IMR-90 (cell line): ENCODE measurements at regions not wholly inside any gene's neighbourhood (a gene's known extent, or its start where the extent isn't known, plus 50 kb on each side); places are given as distances from the start of the nearest gene placed in this dataset.

Experiments used
- CTCF ChIP-seq: conservative IDR thresholded peaks from 2 replicates; pipeline ENCODE4 v1.5.1; 2012; ENCODE audit warnings: mild to moderate bottlenecking, low read depth, low read length, improper control_type of control experiment
- MAZ ChIP-seq: IDR thresholded peaks from 2 replicates; pipeline ENCODE4 v1.6.1; 2012; ENCODE audit warnings: low read depth, mild to moderate bottlenecking, low read length, improper control_type of control experiment, moderate library complexity, borderline replicate concordance
- MXI1 ChIP-seq: IDR thresholded peaks from 2 replicates; pipeline ENCODE4 v1.6.1; 2012; ENCODE audit warnings: low read depth, mild to moderate bottlenecking, low read length, moderate library complexity, borderline replicate concordance
- POLR2A ChIP-seq: IDR thresholded peaks from 2 replicates; pipeline ENCODE4 v1.6.1; 2012; ENCODE audit warnings: mild to moderate bottlenecking, low read depth, low read length

GRCh38 chr22:27381960-27382742 lies 419.4 kb downstream of the MN1 start:
- TF ChIP-seq CTCF: no peak
- TF ChIP-seq MAZ: no peak
- TF ChIP-seq MXI1: no peak
- no peak for TF ChIP-seq POLR2A
